GM21381 (cell line): ENCODE measurements at regions not wholly inside any gene's neighbourhood (a gene's known extent, or its start where the extent isn't known, plus 50 kb on each side); places are given as distances from the start of the nearest gene placed in this dataset.
"Not testable (repeated sequence)": the region's sequence is repeated elsewhere in the genome, so short reads cannot be mapped to it uniquely, and the experiment has no call there.

Experiments
- ATAC-seq: cut with Tn5 transposase; IDR thresholded peaks from one replicate; pipeline ENCODE4 v1.9.1; 2021; ENCODE audit warnings: mild to moderate bottlenecking, moderate library complexity; ENCODE audit not compliant: unreplicated experiment

GRCh38 chr4:160009656-160010493, 907.0 kb downstream of the RAPGEF2 start:
- ATAC-seq: no peak

- ATAC-seq: no peak
Measured at GRCh38 chr4:160019936-160020335, 917.1 kb downstream of the RAPGEF2 start.

- ATAC-seq: no peak
Measured at GRCh38 chr4:160020804-160021203, 917.9 kb downstream of the RAPGEF2 start.

GRCh38 chr4:160021870-160022269, 919.0 kb downstream of the RAPGEF2 start:
- ATAC-seq: no peak

GRCh38 chr4:160026721-160027120, 923.8 kb downstream of the RAPGEF2 start:
- no peak for ATAC-seq

GRCh38 chr4:160034501-160034900, 931.6 kb downstream of the RAPGEF2 start:
- ATAC-seq: no peak

GRCh38 chr4:160038615-160039014, 935.7 kb downstream of the RAPGEF2 start:
- ATAC-seq: no peak

GRCh38 chr4:160044693-160045092, 941.8 kb downstream of the RAPGEF2 start:
- ATAC-seq: no peak

- ATAC-seq: no peak
Measured at GRCh38 chr4:160082432-160083207, 979.7 kb downstream of the RAPGEF2 start.

GRCh38 chr4:160091631-160092030, 988.8 kb downstream of the RAPGEF2 start:
- no peak for ATAC-seq

GRCh38 chr4:160100316-160100715, 997.4 kb downstream of the RAPGEF2 start:
- ATAC-seq: no peak

- no peak for ATAC-seq
Measured at GRCh38 chr4:160110891-160111290, 1008.0 kb downstream of the RAPGEF2 start.

GRCh38 chr4:160117686-160118085, 1014.8 kb downstream of the RAPGEF2 start:
- ATAC-seq: no peak

- not testable (repeated sequence) for ATAC-seq
Measured at GRCh38 chr4:160125576-160126287, 1022.9 kb downstream of the RAPGEF2 start.

GRCh38 chr4:160127211-160127610, 1024.3 kb downstream of the RAPGEF2 start:
- ATAC-seq: no peak

GRCh38 chr4:160129439-160129838, 1026.6 kb downstream of the RAPGEF2 start:
- ATAC-seq: no peak

GRCh38 chr4:160136021-160136420, 1033.1 kb downstream of the RAPGEF2 start:
- no peak for ATAC-seq

- no peak for ATAC-seq
Measured at GRCh38 chr4:160141206-160141605, 1038.3 kb downstream of the RAPGEF2 start.

GRCh38 chr4:160142579-160142978, 1039.7 kb downstream of the RAPGEF2 start:
- peak; percentile 97 for ATAC-seq

- ATAC-seq: no peak
Measured at GRCh38 chr4:160143574-160143973, 1040.7 kb downstream of the RAPGEF2 start.

- no peak for ATAC-seq
Measured at GRCh38 chr4:160159457-160159856, 1056.6 kb downstream of the RAPGEF2 start.
